ENCODE measurements at regions not wholly inside any gene's neighbourhood (a gene's known extent, or its start where the extent isn't known, plus 50 kb on each side); places are given as distances from the start of the nearest gene placed in this dataset.

- Histone ChIP-seq H3K4me3 (ENCODE audit: low read depth in 2 of 2, low read length in 1 of 2) (no peak overlapping the region), H3K79me2 (ENCODE audit: insufficient read depth) (no peaks in the 10 kb centered on the region), H2AFZ (ENCODE audit: low read depth) (no peak overlapping the region), H4K20me1 (ENCODE audit: insufficient read depth) (no peaks in the 10 kb centered on the region), H3K9ac (no peak overlapping the region), H3K9me3 (no peaks in the 10 kb centered on the region), H3K27me3 (ENCODE audit: insufficient read depth) (peaks cover 12% of the 10 kb centered on the region; the same call in 1 of the 2 replicates), H3K36me3 (replicated peaks in 1 of 2; ENCODE audit: control insufficient read depth in 1 of 2, insufficient read depth in 2 of 2, low read length in 1 of 2) (no peaks in the 10 kb centered on the region), H3K27ac (ENCODE audit: low read depth in 2 of 2, low read length in 1 of 2) (no peak overlapping the region), H3F3A (replicated peaks; ENCODE audit: insufficient read depth) (no peaks in the 10 kb centered on the region), H3K9me2 (no peaks in the 10 kb centered on the region), H3K4me1 (ENCODE audit: control insufficient read depth in 1 of 2, insufficient read depth in 2 of 2, low read depth in 1 of 2, low read length in 1 of 2) (no peaks in the 10 kb centered on the region; a peak in 1 of 4 replicates), H3K4me2 (no peak overlapping the region)
- POLR2A ChIA-PET, result no interaction called here
- no peak for DNase-seq
- no peak for TF ChIP-seq YY1 (IDR thresholded peaks at IDR 0.05; ENCODE audit: low read depth)
- no peak for TF ChIP-seq NRF1 (IDR thresholded peaks at IDR 0.05; ENCODE audit: low read depth, low read length)
- no peak for TF ChIP-seq GABPA (IDR thresholded peaks at IDR 0.05; ENCODE audit: low read depth)
- no peak for TF ChIP-seq USF1 (IDR thresholded peaks at IDR 0.05; ENCODE audit: borderline replicate concordance, low read depth)
- no peak for TF ChIP-seq MEF2A (IDR thresholded peaks at IDR 0.05; ENCODE audit: borderline replicate concordance, low read depth)
- TF ChIP-seq JUND (IDR thresholded peaks at IDR 0.05), result no peak
- no peak for TF ChIP-seq SMC3 (IDR thresholded peaks at IDR 0.05; ENCODE audit: low read depth, low read length)
- TF ChIP-seq REST (IDR thresholded peaks at IDR 0.05; ENCODE audit: low read depth, low read length), result no peak
- CTCF ChIA-PET, result no interaction called here
- 57% methylated on average over 5 of the region's 6 CpGs for WGBS (ENCODE audit: low lambda C conversion rate)
Measured at GRCh38 chr5:173550641-173551040, 65.8 kb downstream of the BOD1 start.

DNA sequence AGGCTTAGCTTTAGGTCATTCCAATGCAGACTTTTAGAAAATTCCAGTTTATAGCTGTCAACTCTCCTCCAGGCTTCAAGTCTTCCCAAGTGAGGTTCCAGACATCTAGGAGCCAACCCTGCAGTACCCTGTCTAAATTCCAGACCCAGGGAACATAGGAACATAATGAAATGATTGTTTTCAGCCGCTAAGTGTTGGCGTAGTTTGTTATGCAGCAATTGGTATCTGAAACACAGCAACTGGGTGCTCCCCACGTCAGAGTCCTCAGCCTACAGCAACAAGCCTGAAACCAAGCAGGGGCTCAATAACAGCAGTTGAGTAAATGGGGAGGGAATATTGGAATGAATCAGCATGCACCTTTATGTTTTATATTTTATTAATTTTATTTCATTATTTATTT, 66.8 kb downstream of the BOD1 start:
- Histone ChIP-seq H3K79me2 (ENCODE audit: insufficient read depth) (no peaks in the 10 kb centered on the region), H3K4me3 (ENCODE audit: low read depth in 2 of 2, low read length in 1 of 2) (no peak overlapping the region), H3K27ac (ENCODE audit: low read depth in 2 of 2, low read length in 1 of 2) (no peak overlapping the region), H4K20me1 (ENCODE audit: insufficient read depth) (no peaks in the 10 kb centered on the region), H3K27me3 (ENCODE audit: insufficient read depth) (peaks cover 12% of the 10 kb centered on the region; the same call in 1 of the 2 replicates), H3K9me2 (no peaks in the 10 kb centered on the region), H3K4me1 (ENCODE audit: control insufficient read depth in 1 of 2, insufficient read depth in 2 of 2, low read depth in 1 of 2, low read length in 1 of 2) (no peaks in the 10 kb centered on the region), H3K9me3 (no peaks in the 10 kb centered on the region), H3K4me2 (no peak overlapping the region), H3K9ac (no peak overlapping the region), H2AFZ (ENCODE audit: low read depth) (no peak overlapping the region), H3F3A (replicated peaks; ENCODE audit: insufficient read depth) (no peaks in the 10 kb centered on the region), H3K36me3 (replicated peaks in 1 of 2; ENCODE audit: control insufficient read depth in 1 of 2, insufficient read depth in 2 of 2, low read length in 1 of 2) (no peaks in the 10 kb centered on the region)
- DNase-seq, result no peak
- no peak for TF ChIP-seq EZH2phosphoT487 (IDR thresholded peaks at IDR 0.05; ENCODE audit: borderline replicate concordance, low read depth)
- TF ChIP-seq POLR2AphosphoS5 (IDR thresholded peaks at IDR 0.05; ENCODE audit: low read depth, low read length), result no peak
- no peak for TF ChIP-seq FOXJ3 (CRISPR knock-in tag; IDR thresholded peaks at IDR 0.05)
- no peak for TF ChIP-seq RXRA (IDR thresholded peaks at IDR 0.05; ENCODE audit: borderline replicate concordance, low read depth)
- no peak for TF ChIP-seq NFIC (IDR thresholded peaks at IDR 0.05; ENCODE audit: borderline replicate concordance)
- no peak for TF ChIP-seq MEF2A (IDR thresholded peaks at IDR 0.05; ENCODE audit: borderline replicate concordance, low read depth)
- no peak for TF ChIP-seq EP300 (IDR thresholded peaks at IDR 0.05; ENCODE audit: borderline replicate concordance in 1 of 2, low read depth in 1 of 2, low read length in 1 of 2)
- TF ChIP-seq, protein P1, sequence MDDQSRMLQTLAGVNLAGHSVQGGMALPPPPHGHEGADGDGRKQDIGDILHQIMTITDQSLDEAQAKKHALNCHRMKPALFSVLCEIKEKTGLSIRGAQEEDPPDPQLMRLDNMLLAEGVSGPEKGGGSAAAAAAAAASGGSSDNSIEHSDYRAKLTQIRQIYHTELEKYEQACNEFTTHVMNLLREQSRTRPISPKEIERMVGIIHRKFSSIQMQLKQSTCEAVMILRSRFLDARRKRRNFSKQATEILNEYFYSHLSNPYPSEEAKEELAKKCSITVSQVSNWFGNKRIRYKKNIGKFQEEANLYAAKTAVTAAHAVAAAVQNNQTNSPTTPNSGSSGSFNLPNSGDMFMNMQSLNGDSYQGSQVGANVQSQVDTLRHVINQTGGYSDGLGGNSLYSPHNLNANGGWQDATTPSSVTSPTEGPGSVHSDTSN (IDR thresholded peaks at IDR 0.05), result no peak
- POLR2A ChIA-PET, result no interaction called here
- 43% methylated on average over 3 of the region's 3 CpGs for WGBS (ENCODE audit: low lambda C conversion rate)
- CTCF ChIA-PET, result interaction anchor here (3.0 kb wide), 1 partner anchor 23 kb away, joined by 7 read pairs; no protein-coding TSS in a partner anchor
